Large intestine (tissue), 3 donors: ENCODE measurements at regions not wholly inside any gene's neighbourhood (a gene's known extent, or its start where the extent isn't known, plus 50 kb on each side); places are given as distances from the start of the nearest gene placed in this dataset.

Experiments used
- DNase-seq, 2 donors: peaks; one replicate each; pipeline versions ENCODE4 v3.0.0 to v3.0.0-alpha.2; 2013
- H3K27ac ChIP-seq: one replicate; pipeline ENCODE4 v1.5.1; 2013; ENCODE audit warnings: low read length
- H3K27me3 ChIP-seq: 2 replicates; pipeline ENCODE4 v1.6.1; 2013; ENCODE audit warnings: low read length; ENCODE audit not compliant: control insufficient read depth, insufficient read depth
- H3K36me3 ChIP-seq: 2 replicates; pipeline ENCODE4 v1.6.1; 2013; ENCODE audit warnings: low read length; ENCODE audit not compliant: control insufficient read depth, insufficient read depth
- H3K4me1 ChIP-seq: one replicate; pipeline ENCODE4 v1.6.1; 2013; ENCODE audit warnings: low read length; ENCODE audit not compliant: control insufficient read depth, insufficient read depth
- H3K4me3 ChIP-seq: one replicate; pipeline ENCODE4 v1.5.1; 2013; ENCODE audit warnings: low read length
- H3K9me3 ChIP-seq: one replicate; pipeline ENCODE4 v1.6.1; 2013; ENCODE audit warnings: mild to moderate bottlenecking, low read depth, low read length, moderate library complexity; ENCODE audit not compliant: control insufficient read depth
- WGBS: methylation state at CpG from one replicate; pipeline ENCODE4 v1.1.5; 2013; ENCODE audit warnings: low lambda C conversion rate; ENCODE audit not compliant: insufficient coverage; 5-methylcytosine and 5-hydroxymethylcytosine counted together

- no peaks in the 10 kb centered on the region for H3K36me3 ChIP-seq
- no peak for DNase-seq
- peaks cover 5% of the 10 kb centered on the region for H3K27me3 ChIP-seq
- no peak overlapping the region for H3K4me3 ChIP-seq
- WGBS: 88% methylated on average over 2 of the region's 2 CpGs
- H3K9me3 ChIP-seq: no peaks in the 10 kb centered on the region
- H3K27ac ChIP-seq: no peak overlapping the region
- no peaks in the 10 kb centered on the region for H3K4me1 ChIP-seq
Observed at GRCh38 chr21:35358008-35358407, 308.9 kb upstream of the RUNX1 start.

GRCh38 chr21:35357041-35357780 lies 308.1 kb upstream of the RUNX1 start:
- no peak for DNase-seq
- H3K4me1 ChIP-seq: no peaks in the 10 kb centered on the region
- no peaks in the 10 kb centered on the region for H3K36me3 ChIP-seq
- H3K27ac ChIP-seq: no peak overlapping the region
- no peaks in the 10 kb centered on the region for H3K9me3 ChIP-seq
- peaks cover 5% of the 10 kb centered on the region for H3K27me3 ChIP-seq
- no peak overlapping the region for H3K4me3 ChIP-seq
- WGBS: 89% methylated on average over 1 of the region's 3 CpGs

- Histone ChIP-seq H3K9me3 (no peaks in the 10 kb centered on the region), H3K36me3 (no peaks in the 10 kb centered on the region), H3K27me3 (peaks cover 5% of the 10 kb centered on the region), H3K4me1 (no peaks in the 10 kb centered on the region), H3K27ac (no peak overlapping the region), H3K4me3 (no peak overlapping the region)
- no peak for DNase-seq
- WGBS: no CpG with 5 or more reads among the region's 2 CpGs
Observed at GRCh38 chr21:35354078-35354477, 305.0 kb upstream of the RUNX1 start.

- Histone ChIP-seq H3K4me3 (no peak overlapping the region), H3K9me3 (no peaks in the 10 kb centered on the region), H3K27me3 (peaks cover 5% of the 10 kb centered on the region), H3K4me1 (no peaks in the 10 kb centered on the region), H3K27ac (no peak overlapping the region), H3K36me3 (no peaks in the 10 kb centered on the region)
- 90% methylated on average over 3 of the region's 7 CpGs for WGBS
- DNase-seq: no peak
Observed at GRCh38 chr21:35352793-35353192, 303.7 kb upstream of the RUNX1 start.

GRCh38 chr21:35352066-35352770 lies 303.1 kb upstream of the RUNX1 start:
- Histone ChIP-seq H3K27ac (no peak overlapping the region), H3K27me3 (peaks cover 5% of the 10 kb centered on the region), H3K4me1 (no peaks in the 10 kb centered on the region), H3K9me3 (no peaks in the 10 kb centered on the region), H3K36me3 (no peaks in the 10 kb centered on the region), H3K4me3 (no peak overlapping the region)
- no peak for DNase-seq
- WGBS: no CpG with 5 or more reads among the region's 4 CpGs

GRCh38 chr21:35351434-35351833 lies 302.3 kb upstream of the RUNX1 start:
- no peak overlapping the region for H3K27ac ChIP-seq
- peaks cover under 1% of the 10 kb centered on the region for H3K27me3 ChIP-seq
- no peaks in the 10 kb centered on the region for H3K4me1 ChIP-seq
- no peaks in the 10 kb centered on the region for H3K9me3 ChIP-seq
- H3K36me3 ChIP-seq: no peaks in the 10 kb centered on the region
- no peak for DNase-seq
- 88% methylated on average over 1 of the region's 1 CpG for WGBS
- H3K4me3 ChIP-seq: no peak overlapping the region

- no peaks in the 10 kb centered on the region for H3K9me3 ChIP-seq
- no peak overlapping the region for H3K27ac ChIP-seq
- no peak for DNase-seq
- no peaks in the 10 kb centered on the region for H3K4me1 ChIP-seq
- H3K4me3 ChIP-seq: no peak overlapping the region
- no CpG with 5 or more reads among the region's 2 CpGs for WGBS
- H3K27me3 ChIP-seq: no peaks in the 10 kb centered on the region
- H3K36me3 ChIP-seq: no peaks in the 10 kb centered on the region
Observed at GRCh38 chr21:35350965-35351364, 301.9 kb upstream of the RUNX1 start.

- WGBS: 17% methylated on average over 1 of the region's 9 CpGs
Observed at GRCh38 chr21:35349376-35350080, 300.4 kb upstream of the RUNX1 start.

GRCh38 chr21:35348686-35349085 lies 299.6 kb upstream of the RUNX1 start:
- Histone ChIP-seq H3K36me3 (no peaks in the 10 kb centered on the region), H3K9me3 (no peaks in the 10 kb centered on the region), H3K4me1 (no peaks in the 10 kb centered on the region), H3K27ac (no peak overlapping the region), H3K27me3 (no peaks in the 10 kb centered on the region), H3K4me3 (no peak overlapping the region)
- DNase-seq: no peak
- 0% methylated on average over 1 of the region's 1 CpG for WGBS

More at GRCh38 chr21:35349376-35350080, 300.4 kb upstream of the RUNX1 start:
- Histone ChIP-seq H3K27ac (no peak overlapping the region), H3K27me3 (no peaks in the 10 kb centered on the region), H3K4me1 (no peaks in the 10 kb centered on the region), H3K36me3 (no peaks in the 10 kb centered on the region), H3K9me3 (no peaks in the 10 kb centered on the region), H3K4me3 (no peak overlapping the region)
- DNase-seq: no peak

GRCh38 chr21:35346697-35347096 lies 297.6 kb upstream of the RUNX1 start:
- no peak overlapping the region for H3K4me3 ChIP-seq
- H3K36me3 ChIP-seq: no peaks in the 10 kb centered on the region
- no peak for DNase-seq
- no peak overlapping the region for H3K27ac ChIP-seq
- H3K4me1 ChIP-seq: no peaks in the 10 kb centered on the region
- no peaks in the 10 kb centered on the region for H3K9me3 ChIP-seq
- no peaks in the 10 kb centered on the region for H3K27me3 ChIP-seq
- WGBS: no CpG with 5 or more reads among the region's 4 CpGs
